Iris pigment epithelial cell (primary cell): ENCODE measurements at regions not wholly inside any gene's neighbourhood (a gene's known extent, or its start where the extent isn't known, plus 50 kb on each side); places are given as distances from the start of the nearest gene placed in this dataset.

Source experiments
- DNase-seq: peaks from one replicate; pipeline ENCODE4 v3.0.0-alpha.2; 2011; ENCODE audit warnings: low read depth

DNA sequence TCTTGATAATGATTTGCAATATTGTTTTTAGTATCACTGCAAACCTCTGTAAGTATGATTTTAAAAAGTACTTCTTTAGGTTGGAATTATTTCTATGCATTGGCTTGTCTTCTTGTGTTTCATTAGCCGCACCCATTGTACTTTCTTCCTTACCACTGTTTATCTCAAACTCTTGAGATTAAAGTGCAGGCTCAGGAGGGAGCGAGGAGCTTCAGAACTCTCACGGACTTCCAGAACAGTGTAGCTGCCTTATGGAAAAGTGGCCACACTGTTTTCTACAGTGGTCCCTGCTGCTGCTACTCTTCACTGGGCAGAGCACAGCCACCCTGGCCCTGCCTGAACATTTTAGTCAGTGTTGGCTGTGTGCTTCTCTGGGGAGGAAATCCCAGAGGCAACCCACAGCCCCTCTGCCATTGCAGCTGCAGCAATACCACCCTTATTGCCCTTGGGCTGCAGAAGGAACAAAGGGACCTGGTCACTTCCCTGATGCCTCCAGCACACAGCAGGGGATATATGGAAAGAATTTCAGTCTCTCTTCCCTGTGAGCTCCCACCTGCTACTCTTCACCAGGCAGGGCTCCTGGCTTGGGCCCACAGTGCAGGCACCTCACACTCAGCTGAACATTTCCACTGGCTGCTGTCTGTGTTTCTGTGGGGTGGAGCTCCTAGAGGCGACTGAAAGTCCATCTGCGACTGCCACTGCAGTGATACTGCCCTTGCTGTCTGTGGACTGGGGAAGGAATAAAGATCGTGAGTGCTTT is 91.7 kb upstream of the MAP3K4 start:
- DNase-seq, result no peak

DNA sequence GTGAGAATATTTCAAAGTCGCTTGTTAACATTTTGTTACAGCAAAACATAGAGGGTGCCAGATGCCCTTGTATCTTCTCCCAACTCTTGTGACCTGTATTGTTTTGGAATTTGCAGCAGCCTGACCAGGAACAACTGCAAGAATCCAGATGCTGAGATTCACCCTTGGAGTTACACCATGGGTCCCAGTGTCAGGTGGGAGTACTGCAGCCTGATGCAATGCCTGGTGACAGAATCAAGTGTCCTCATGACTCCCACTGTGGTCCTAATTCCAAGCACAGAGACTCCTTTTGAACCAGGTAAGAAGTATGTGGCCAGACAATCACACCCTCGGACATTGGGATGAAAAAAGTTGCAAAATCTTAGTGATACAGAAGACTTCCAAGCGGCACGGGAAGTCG is 79.6 kb upstream of the MAP3K4 start:
- DNase-seq, result no peak

- no peak for DNase-seq
Observed at GRCh38 chr6:160912411-160912810, 79.2 kb upstream of the MAP3K4 start.

GRCh38 chr6:160917572-160917971 is 74.0 kb upstream of the MAP3K4 start:
- DNase-seq, result peak; percentile 23

- DNase-seq, result peak; percentile 86
Observed at GRCh38 chr6:160919723-160920440, 71.7 kb upstream of the MAP3K4 start.

DNA sequence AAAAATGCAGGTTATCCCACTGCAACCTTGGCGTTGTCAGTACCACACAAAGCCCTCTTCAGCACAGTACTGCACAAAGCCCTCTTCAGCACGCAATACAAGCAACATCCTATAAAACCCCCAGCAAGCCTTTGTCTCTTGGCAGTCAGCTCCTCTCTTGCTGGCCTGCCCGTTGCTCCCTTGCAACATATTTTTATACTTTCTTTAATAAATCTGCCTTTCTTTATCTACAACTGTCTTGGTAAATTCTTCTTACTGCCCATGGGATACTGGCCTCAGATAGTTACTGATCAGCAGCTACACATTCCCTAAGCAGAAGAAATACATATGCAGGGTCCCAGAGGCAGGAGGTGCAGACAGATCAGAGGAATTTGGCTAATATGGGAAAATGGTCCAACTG is 70.5 kb upstream of the MAP3K4 start:
- DNase-seq, result no peak

- DNase-seq, result no peak
Observed at GRCh38 chr6:160926281-160927276, 65.0 kb upstream of the MAP3K4 start.

- no peak for DNase-seq
Observed at GRCh38 chr6:160927416-160927815, 64.2 kb upstream of the MAP3K4 start.

DNA sequence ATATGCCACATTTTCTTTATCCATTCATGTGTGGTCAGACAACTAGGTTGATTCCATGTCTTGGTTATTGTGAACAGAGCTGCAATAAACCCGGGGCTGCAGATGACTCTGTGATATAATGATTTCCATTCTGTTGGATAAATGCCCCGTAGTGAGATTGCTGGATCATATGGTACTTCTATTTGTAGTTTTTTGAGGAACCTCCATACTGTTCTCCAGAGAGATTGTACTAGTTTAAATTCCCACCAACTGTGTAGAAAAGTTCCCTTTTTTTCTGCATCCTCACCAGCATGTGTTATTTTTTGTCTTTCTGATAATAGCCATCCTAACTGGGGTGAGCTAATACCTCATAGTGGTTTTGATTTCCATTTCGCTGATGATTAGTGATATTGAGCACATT is 62.2 kb upstream of the MAP3K4 start:
- no peak for DNase-seq

GRCh38 chr6:160929831-160930230 is 61.7 kb upstream of the MAP3K4 start:
- DNase-seq, result no peak

DNA sequence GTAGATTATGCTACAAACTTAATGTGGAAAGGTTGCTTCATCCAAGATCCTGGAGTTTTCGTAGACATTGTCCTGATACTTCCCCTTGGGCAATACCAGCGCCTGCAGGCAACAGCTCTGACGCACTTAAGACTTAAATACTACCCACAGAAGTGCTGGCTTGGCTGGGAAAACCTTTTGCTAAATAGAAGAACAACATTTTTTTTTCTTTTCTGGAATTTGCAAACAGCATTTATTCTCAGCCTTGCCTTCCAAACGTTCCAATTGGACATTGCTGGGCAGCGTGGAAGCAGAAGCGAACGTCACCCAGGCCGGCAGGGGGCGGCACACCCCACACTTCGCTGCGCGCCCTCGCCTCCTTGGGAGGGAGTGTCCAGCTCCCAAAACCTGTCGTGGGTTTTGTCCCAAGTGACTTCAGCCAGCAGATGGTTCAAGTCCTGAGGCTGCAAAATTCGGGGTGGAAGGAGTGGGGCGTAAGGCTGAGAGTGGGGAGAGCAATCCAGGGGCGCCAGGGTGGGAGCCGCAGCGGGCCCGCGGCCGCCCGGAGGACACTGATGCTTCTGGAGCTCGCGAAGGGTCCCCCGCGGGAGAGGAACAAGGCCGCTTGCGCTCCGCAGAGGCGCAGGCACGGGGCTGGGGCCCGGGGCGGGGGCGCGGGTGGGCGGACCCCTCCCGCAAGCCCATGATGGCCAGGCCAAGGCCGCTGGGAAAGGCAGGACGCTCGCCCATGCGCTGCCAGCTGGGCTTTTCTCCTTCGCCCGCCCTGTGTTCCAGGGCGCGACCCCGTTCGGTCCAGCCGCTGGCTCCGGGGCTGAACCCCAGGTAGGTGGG is 60.8 kb upstream of the MAP3K4 start:
- peak; percentile 76 for DNase-seq

DNA sequence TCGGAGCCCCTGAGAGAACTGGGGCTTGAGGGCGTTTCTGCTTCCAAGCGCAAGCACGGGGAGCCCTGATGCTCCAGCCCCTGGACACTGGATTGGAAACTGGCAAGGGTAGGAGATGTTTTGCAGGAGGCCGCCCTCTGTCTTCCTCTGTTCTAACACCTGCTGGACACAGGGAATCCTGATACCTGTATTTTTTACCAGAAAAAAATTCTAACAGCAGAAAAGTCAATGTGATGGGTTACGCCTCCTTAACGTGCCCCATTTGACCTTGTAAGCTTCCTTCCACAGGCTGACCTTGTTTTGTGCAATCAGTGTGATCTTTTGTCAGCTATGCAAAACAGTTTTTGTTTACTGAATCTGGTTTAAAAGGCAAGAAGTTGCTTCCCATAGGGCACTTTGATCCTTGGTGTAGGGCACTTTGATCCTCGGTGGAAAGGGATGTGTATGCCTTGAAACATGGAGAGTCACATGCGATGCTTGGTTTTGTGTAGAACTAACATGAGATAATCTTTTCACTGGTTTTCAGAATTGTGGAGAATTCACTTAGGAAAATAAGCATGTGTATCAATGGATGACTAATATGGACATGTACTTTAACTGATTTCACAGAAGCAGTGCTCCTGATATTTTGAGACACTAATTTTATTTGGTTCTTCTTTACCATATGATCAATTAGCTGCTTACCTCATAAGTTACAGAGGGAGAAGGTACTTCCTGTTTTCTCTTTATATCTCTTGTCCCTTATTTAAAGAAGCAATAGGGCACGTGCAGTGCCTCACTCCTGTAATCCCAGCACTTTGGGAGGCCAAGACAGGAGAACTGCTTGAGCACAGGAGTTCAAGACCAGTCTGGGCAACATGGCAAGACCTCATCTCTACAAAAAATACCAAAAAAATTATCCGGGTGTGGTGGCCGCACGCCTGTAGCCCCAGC is 59.9 kb upstream of the MAP3K4 start:
- no peak for DNase-seq

GRCh38 chr6:160933256-160933655 is 58.3 kb upstream of the MAP3K4 start:
- no peak for DNase-seq

DNA sequence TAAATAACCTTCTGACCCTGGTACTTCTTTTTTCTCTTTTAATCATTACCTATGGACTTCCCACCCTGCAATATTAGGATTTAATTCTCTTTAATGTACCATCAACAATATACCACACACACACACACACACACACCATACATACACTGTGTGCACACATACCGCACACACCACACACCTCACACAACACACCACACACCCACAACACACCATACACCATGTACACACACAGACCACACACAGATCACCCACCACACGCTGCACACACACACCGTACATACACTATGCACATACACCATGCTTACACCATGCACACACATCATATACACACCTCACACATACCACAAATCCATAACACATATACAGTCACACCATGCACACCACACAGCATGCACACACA is 57.4 kb upstream of the MAP3K4 start:
- no peak for DNase-seq

DNA sequence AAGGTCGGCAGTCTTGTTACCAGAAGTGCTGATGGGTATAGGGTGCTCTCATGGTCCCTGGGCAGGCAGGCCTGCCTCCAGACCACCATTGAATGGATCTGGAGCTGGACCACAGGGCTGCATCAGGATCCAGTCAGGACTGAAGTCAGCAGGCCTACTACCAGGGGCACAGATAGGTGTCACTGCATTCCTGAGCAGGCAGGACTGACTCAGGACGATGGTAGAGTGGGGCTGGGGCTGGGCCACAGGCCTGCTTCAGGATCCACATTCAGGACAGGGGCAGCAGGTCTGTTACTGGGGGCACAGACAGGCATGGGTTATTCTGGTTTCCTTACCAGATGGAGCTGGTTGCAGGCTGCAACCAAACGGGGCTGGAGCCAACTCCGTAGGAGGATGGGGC is 51.4 kb upstream of the MAP3K4 start:
- no peak for DNase-seq
